NB4 (cell line): ENCODE measurements at regions not wholly inside any gene's neighbourhood (a gene's known extent, or its start where the extent isn't known, plus 50 kb on each side); places are given as distances from the start of the nearest gene placed in this dataset.

Experiments used
- CTCF ChIP-seq: IDR thresholded peaks from one replicate; pipeline ENCODE4 v1.5.1; 2012; ENCODE audit warnings: low read depth, low read length
- MAX ChIP-seq: IDR thresholded peaks from 2 replicates; pipeline ENCODE4 v1.6.1; 2011; ENCODE audit warnings: low read depth, low read length
- MYC ChIP-seq: IDR thresholded peaks from 2 replicates; pipeline ENCODE4 v1.6.1; 2011; ENCODE audit warnings: low read depth, low read length

- no peak for TF ChIP-seq CTCF
- no peak for TF ChIP-seq MYC
- no peak for TF ChIP-seq MAX
Measured at GRCh38 chr7:1297017-1297960, 64.6 kb downstream of the UNCX start.
